ENCODE measurements at regions not wholly inside any gene's neighbourhood (a gene's known extent, or its start where the extent isn't known, plus 50 kb on each side); places are given as distances from the start of the nearest gene placed in this dataset.

DNA sequence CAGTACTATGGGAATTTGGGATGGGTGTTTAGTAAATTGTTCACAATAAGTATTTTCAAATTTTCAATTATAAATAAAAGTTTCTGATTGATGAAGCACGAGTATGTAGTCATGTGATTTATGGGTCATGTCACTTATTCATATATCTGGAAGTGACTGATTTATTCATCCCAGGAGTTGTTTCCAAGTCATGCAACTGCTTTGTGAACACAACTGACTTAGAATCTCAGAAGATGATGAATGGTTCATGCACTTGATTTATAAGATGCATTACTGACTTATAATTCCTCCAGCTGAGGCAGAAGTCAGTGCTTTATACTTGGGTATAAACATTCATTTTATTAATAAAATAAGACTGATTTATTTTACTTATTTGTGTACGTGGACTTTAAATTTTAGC lies 137.8 kb upstream of the CBLB start:
- no peak for TF ChIP-seq POLR2A (IDR thresholded peaks at IDR 0.05)
- TF ChIP-seq, protein P1, sequence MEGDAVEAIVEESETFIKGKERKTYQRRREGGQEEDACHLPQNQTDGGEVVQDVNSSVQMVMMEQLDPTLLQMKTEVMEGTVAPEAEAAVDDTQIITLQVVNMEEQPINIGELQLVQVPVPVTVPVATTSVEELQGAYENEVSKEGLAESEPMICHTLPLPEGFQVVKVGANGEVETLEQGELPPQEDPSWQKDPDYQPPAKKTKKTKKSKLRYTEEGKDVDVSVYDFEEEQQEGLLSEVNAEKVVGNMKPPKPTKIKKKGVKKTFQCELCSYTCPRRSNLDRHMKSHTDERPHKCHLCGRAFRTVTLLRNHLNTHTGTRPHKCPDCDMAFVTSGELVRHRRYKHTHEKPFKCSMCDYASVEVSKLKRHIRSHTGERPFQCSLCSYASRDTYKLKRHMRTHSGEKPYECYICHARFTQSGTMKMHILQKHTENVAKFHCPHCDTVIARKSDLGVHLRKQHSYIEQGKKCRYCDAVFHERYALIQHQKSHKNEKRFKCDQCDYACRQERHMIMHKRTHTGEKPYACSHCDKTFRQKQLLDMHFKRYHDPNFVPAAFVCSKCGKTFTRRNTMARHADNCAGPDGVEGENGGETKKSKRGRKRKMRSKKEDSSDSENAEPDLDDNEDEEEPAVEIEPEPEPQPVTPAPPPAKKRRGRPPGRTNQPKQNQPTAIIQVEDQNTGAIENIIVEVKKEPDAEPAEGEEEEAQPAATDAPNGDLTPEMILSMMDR (IDR thresholded peaks at IDR 0.05): no peak
- TF ChIP-seq EP300 (IDR thresholded peaks at IDR 0.05; ENCODE audit: low read depth): no peak
- no peak for TF ChIP-seq POLR2AphosphoS5 (IDR thresholded peaks at IDR 0.05)

Data from transverse colon (tissue), 4 donors.